ENCODE measurements at regions not wholly inside any gene's neighbourhood (a gene's known extent, or its start where the extent isn't known, plus 50 kb on each side); places are given as distances from the start of the nearest gene placed in this dataset.

- Histone ChIP-seq H3K4me3 (ENCODE audit: low read depth, low read length) (no peak overlapping the region), H3K27ac (no peak overlapping the region), H3K9me3 (ENCODE audit: severe bottlenecking) (no peaks in the 10 kb centered on the region), H3K27me3 (ENCODE audit: insufficient read depth, low read depth, severe bottlenecking) (no peaks in the 10 kb centered on the region), H3K36me3 (no peaks in the 10 kb centered on the region)
- DNase-seq: peak; percentile 12
- TF ChIP-seq CTCF (IDR thresholded peaks at IDR 0.05; ENCODE audit: low read depth, low read length): no peak
Measured at GRCh38 chr11:122365610-122366360, 249.8 kb upstream of the BLID start.

- Histone ChIP-seq H3K36me3 (no peaks in the 10 kb centered on the region), H3K27me3 (ENCODE audit: insufficient read depth, low read depth, severe bottlenecking) (no peaks in the 10 kb centered on the region), H3K4me3 (ENCODE audit: low read depth, low read length) (no peak overlapping the region), H3K27ac (no peak overlapping the region), H3K9me3 (ENCODE audit: severe bottlenecking) (no peaks in the 10 kb centered on the region)
- no peak for TF ChIP-seq CTCF (IDR thresholded peaks at IDR 0.05; ENCODE audit: low read depth, low read length)
- no peak for DNase-seq
Measured at GRCh38 chr11:122363296-122363695, 247.3 kb upstream of the BLID start.

- H3K27me3 ChIP-seq (ENCODE audit: insufficient read depth, low read depth, severe bottlenecking): no peaks in the 10 kb centered on the region
- TF ChIP-seq CTCF (IDR thresholded peaks at IDR 0.05; ENCODE audit: low read depth, low read length): no peak
- no peak for DNase-seq
- no peaks in the 10 kb centered on the region for H3K9me3 ChIP-seq (ENCODE audit: severe bottlenecking)
- H3K4me3 ChIP-seq (ENCODE audit: low read depth, low read length): no peak overlapping the region
- no peak overlapping the region for H3K27ac ChIP-seq
- no peaks in the 10 kb centered on the region for H3K36me3 ChIP-seq
Measured at GRCh38 chr11:122362381-122362780, 246.4 kb upstream of the BLID start.

- no peak for TF ChIP-seq CTCF (IDR thresholded peaks at IDR 0.05; ENCODE audit: low read depth, low read length)
- DNase-seq: no peak
- no peaks in the 10 kb centered on the region for H3K36me3 ChIP-seq
- H3K9me3 ChIP-seq (ENCODE audit: severe bottlenecking): no peaks in the 10 kb centered on the region
- H3K27ac ChIP-seq: no peak overlapping the region
- no peaks in the 10 kb centered on the region for H3K27me3 ChIP-seq (ENCODE audit: insufficient read depth, low read depth, severe bottlenecking)
- no peak overlapping the region for H3K4me3 ChIP-seq (ENCODE audit: low read depth, low read length)
Measured at GRCh38 chr11:122360875-122361274, 244.9 kb upstream of the BLID start.

- no peak overlapping the region for H3K4me3 ChIP-seq (ENCODE audit: low read depth, low read length)
- no peak for TF ChIP-seq CTCF (IDR thresholded peaks at IDR 0.05; ENCODE audit: low read depth, low read length)
- DNase-seq: no peak
- no peaks in the 10 kb centered on the region for H3K36me3 ChIP-seq
- H3K27ac ChIP-seq: no peak overlapping the region
- H3K9me3 ChIP-seq (ENCODE audit: severe bottlenecking): no peaks in the 10 kb centered on the region
- no peaks in the 10 kb centered on the region for H3K27me3 ChIP-seq (ENCODE audit: insufficient read depth, low read depth, severe bottlenecking)
Measured at GRCh38 chr11:122359081-122359571, 243.1 kb upstream of the BLID start.

GRCh38 chr11:122358292-122358691 is 242.3 kb upstream of the BLID start:
- Histone ChIP-seq H3K9me3 (ENCODE audit: severe bottlenecking) (no peaks in the 10 kb centered on the region), H3K36me3 (no peaks in the 10 kb centered on the region), H3K27ac (no peak overlapping the region), H3K27me3 (ENCODE audit: insufficient read depth, low read depth, severe bottlenecking) (no peaks in the 10 kb centered on the region), H3K4me3 (ENCODE audit: low read depth, low read length) (no peak overlapping the region)
- no peak for TF ChIP-seq CTCF (IDR thresholded peaks at IDR 0.05; ENCODE audit: low read depth, low read length)
- DNase-seq: no peak
